Left ventricle myocardium inferior (tissue), 1 donor: ENCODE measurements at regions not wholly inside any gene's neighbourhood (a gene's known extent, or its start where the extent isn't known, plus 50 kb on each side); places are given as distances from the start of the nearest gene placed in this dataset.

ENCODE experiments used
- DNase-seq: peaks from one replicate; pipeline ENCODE4 v3.0.0-alpha.2; 2020
- H3K27ac ChIP-seq: fragments of 200-600 bp; replicated peaks from 2 replicates; pipeline ENCODE4 v1.8.0; 2021
- H3K27me3 ChIP-seq: fragments of 200-600 bp; 2 replicates; pipeline ENCODE4 v1.8.0; 2021; ENCODE audit warnings: low read depth
- H3K36me3 ChIP-seq: fragments of 200-600 bp; 2 replicates; pipeline ENCODE4 v1.8.0; 2021
- H3K4me1 ChIP-seq: fragments of 200-600 bp; 2 replicates; pipeline ENCODE4 v1.8.0; 2021
- H3K4me3 ChIP-seq: fragments of 200-600 bp; 2 replicates; pipeline ENCODE4 v1.8.0; 2021; ENCODE audit warnings: mild to moderate bottlenecking, moderate library complexity
- H3K9me3 ChIP-seq: fragments of 200-600 bp; replicated peaks from 2 replicates; pipeline ENCODE4 v1.8.0; 2021
- CTCF ChIP-seq: fragments of 200-600 bp; IDR thresholded peaks from 2 replicates; pipeline ENCODE4 v1.8.0; 2021; ENCODE audit warnings: antibody characterized with exemption, mild to moderate bottlenecking, borderline replicate concordance
- intact Hi-C: fragments of 100-400 bp; cut with micrococcal nuclease; formaldehyde crosslinking; loops from one replicate; pipeline ENCODE4 v1.11.0; 2022
- donor health status: DM: no; HTN: yes; CAD: no; lungs with severe emphysema.

- TF ChIP-seq CTCF = no peak
- Histone ChIP-seq H3K27ac (no peak overlapping the region), H3K27me3 (peaks cover 97% of the 10 kb centered on the region), H3K36me3 (no peaks in the 10 kb centered on the region), H3K4me3 (no peak overlapping the region), H3K9me3 (no peaks in the 10 kb centered on the region), H3K4me1 (no peaks in the 10 kb centered on the region)
- intact Hi-C loops = no loop called here
- DNase-seq = no peak
These were observed 345.6 kb downstream of the CTTN start for GRCh38 chr11:70743941-70744351.

DNA sequence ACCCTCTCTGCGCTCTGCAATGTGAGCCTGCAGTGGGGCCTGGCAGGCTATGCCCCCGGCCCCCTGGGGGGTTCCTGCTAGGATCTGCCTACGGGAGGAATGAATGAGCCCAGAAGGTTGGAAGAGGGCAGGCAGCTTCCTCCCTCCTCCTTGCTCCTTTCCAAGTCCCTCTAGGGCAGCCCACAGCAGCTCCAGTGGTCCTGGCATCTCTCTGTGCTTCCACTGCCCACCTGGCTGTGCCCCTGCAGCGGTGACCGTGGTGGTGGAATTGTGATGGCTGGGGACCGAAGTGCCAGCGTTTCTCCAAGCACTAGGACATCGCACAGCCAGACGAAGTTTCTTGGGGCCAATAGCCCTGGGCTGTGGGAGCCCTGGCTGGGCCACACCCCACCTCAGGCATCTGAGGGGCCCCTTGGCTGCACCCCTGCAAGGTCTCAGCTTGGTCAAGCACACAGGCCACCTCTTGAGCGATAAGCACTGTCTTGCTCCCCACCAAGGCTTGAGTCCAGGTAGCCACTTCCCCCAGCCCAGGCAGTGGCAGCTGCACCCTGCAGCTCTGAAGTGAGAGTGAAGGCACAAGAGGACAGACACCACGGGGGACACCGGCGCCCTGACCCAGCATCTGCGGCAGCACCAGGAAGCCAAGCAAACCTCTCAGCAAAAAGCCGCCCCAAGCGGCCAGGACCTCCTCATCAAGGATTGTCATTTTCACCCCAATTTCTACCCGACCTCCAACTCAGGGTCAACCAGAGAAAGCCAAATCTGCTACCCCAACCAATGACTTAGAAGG, 346.3 kb downstream of the CTTN start:
- intact Hi-C loops = no loop called here
- Histone ChIP-seq H3K36me3 (no peaks in the 10 kb centered on the region), H3K4me3 (no peak overlapping the region), H3K4me1 (no peaks in the 10 kb centered on the region), H3K27ac (no peak overlapping the region), H3K27me3 (peaks cover 96% of the 10 kb centered on the region), H3K9me3 (peaks cover 6% of the 10 kb centered on the region)
- TF ChIP-seq CTCF = no peak
- DNase-seq = no peak

- Histone ChIP-seq H3K4me1 (no peaks in the 10 kb centered on the region), H3K4me3 (no peak overlapping the region), H3K9me3 (peaks cover 15% of the 10 kb centered on the region), H3K27me3 (peaks cover 87% of the 10 kb centered on the region), H3K27ac (no peak overlapping the region), H3K36me3 (no peaks in the 10 kb centered on the region)
- TF ChIP-seq CTCF = no peak
- no peak for DNase-seq
- intact Hi-C loops = no loop called here
These were observed 347.1 kb downstream of the CTTN start for GRCh38 chr11:70745451-70745850.

- no peak overlapping the region for H3K4me3 ChIP-seq
- H3K9me3 ChIP-seq = peaks cover 20% of the 10 kb centered on the region
- no peak for DNase-seq
- intact Hi-C loops = no loop called here
- no peak for TF ChIP-seq CTCF
- no peak overlapping the region for H3K27ac ChIP-seq
- no peaks in the 10 kb centered on the region for H3K36me3 ChIP-seq
- peaks cover 82% of the 10 kb centered on the region for H3K27me3 ChIP-seq
- H3K4me1 ChIP-seq = no peaks in the 10 kb centered on the region
These were observed 347.6 kb downstream of the CTTN start for GRCh38 chr11:70745941-70746340.

- H3K4me1 ChIP-seq = no peaks in the 10 kb centered on the region
- H3K9me3 ChIP-seq = peaks cover 24% of the 10 kb centered on the region
- no peaks in the 10 kb centered on the region for H3K36me3 ChIP-seq
- intact Hi-C loops = no loop called here
- peak; percentile 2 for DNase-seq
- no peak overlapping the region for H3K27ac ChIP-seq
- TF ChIP-seq CTCF = no peak
- H3K27me3 ChIP-seq = peaks cover 80% of the 10 kb centered on the region
- no peak overlapping the region for H3K4me3 ChIP-seq
These were observed 348.0 kb downstream of the CTTN start for GRCh38 chr11:70746351-70746750.
